ENCODE measurements at regions not wholly inside any gene's neighbourhood (a gene's known extent, or its start where the extent isn't known, plus 50 kb on each side); places are given as distances from the start of the nearest gene placed in this dataset.

- H3K27me3 ChIP-seq (ENCODE audit: control insufficient read depth, insufficient read depth, low read length) = no peaks in the 10 kb centered on the region
- no peak overlapping the region for H3K9ac ChIP-seq (ENCODE audit: low read length in 3 of 3)
- FAIRE-seq = no peak
- intact Hi-C loops (cut with DNase I) = no loop called here
- H3K9me3 ChIP-seq (ENCODE audit: control insufficient read depth in 2 of 3, insufficient read depth in 1 of 3, low read length in 3 of 3) = no peaks in the 10 kb centered on the region
- H3K4me3 ChIP-seq (ENCODE audit: low read length in 3 of 3) = no peak overlapping the region
- DNase-seq = no peak
- H3K27ac ChIP-seq (ENCODE audit: low read depth in 2 of 2, low read length in 2 of 2) = no peak overlapping the region
- no peaks in the 10 kb centered on the region for H3K4me1 ChIP-seq (ENCODE audit: control insufficient read depth in 2 of 3, insufficient read depth in 2 of 3, low read depth in 1 of 3, low read length in 3 of 3)
- TF ChIP-seq, protein P1, sequence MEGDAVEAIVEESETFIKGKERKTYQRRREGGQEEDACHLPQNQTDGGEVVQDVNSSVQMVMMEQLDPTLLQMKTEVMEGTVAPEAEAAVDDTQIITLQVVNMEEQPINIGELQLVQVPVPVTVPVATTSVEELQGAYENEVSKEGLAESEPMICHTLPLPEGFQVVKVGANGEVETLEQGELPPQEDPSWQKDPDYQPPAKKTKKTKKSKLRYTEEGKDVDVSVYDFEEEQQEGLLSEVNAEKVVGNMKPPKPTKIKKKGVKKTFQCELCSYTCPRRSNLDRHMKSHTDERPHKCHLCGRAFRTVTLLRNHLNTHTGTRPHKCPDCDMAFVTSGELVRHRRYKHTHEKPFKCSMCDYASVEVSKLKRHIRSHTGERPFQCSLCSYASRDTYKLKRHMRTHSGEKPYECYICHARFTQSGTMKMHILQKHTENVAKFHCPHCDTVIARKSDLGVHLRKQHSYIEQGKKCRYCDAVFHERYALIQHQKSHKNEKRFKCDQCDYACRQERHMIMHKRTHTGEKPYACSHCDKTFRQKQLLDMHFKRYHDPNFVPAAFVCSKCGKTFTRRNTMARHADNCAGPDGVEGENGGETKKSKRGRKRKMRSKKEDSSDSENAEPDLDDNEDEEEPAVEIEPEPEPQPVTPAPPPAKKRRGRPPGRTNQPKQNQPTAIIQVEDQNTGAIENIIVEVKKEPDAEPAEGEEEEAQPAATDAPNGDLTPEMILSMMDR (IDR thresholded peaks at IDR 0.05; ENCODE audit: borderline replicate concordance, extremely low read depth, insufficient read depth) = no peak
- H3K36me3 ChIP-seq (ENCODE audit: control insufficient read depth in 2 of 3, insufficient read depth in 3 of 3, low read length in 3 of 3) = peaks cover 0 to 2% (median 0%) of the 10 kb centered on the region in 3 donors
Measured at GRCh38 chr21:29436650-29437049, 137.9 kb downstream of the BACH1 start.

DNA sequence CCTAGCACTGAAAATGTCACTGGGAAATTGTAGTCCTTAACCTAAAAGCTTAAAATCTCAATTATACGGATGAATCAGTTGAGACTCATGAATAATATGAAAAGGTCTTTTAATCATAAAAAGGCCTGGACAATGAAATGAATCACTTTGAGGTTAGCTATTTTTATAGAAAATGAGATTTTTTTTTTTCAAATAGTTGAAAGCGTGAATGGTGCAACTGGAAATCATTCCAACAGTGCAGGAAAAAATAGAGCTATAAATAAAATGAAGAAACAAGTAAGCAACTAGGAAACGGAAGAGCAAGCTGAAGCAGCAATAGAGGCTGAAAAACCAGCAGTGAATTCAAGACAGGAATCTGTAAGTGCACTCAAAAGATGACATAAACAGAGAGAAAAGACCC, 142.9 kb downstream of the BACH1 start:
- H3K4me1 ChIP-seq (ENCODE audit: control insufficient read depth in 2 of 3, insufficient read depth in 2 of 3, low read depth in 1 of 3, low read length in 3 of 3) = no peaks in the 10 kb centered on the region
- intact Hi-C loops (cut with DNase I) = no loop called here
- H3K9me3 ChIP-seq (ENCODE audit: control insufficient read depth in 2 of 3, insufficient read depth in 1 of 3, low read length in 3 of 3) = no peaks in the 10 kb centered on the region
- no peak for DNase-seq
- no peak for FAIRE-seq
- no peaks in the 10 kb centered on the region for H3K27me3 ChIP-seq (ENCODE audit: control insufficient read depth, insufficient read depth, low read length)
- TF ChIP-seq, protein P1 (IDR thresholded peaks at IDR 0.05; ENCODE audit: borderline replicate concordance, extremely low read depth, insufficient read depth) = no peak
- no peak overlapping the region for H3K9ac ChIP-seq (ENCODE audit: low read length in 3 of 3)
- no peak overlapping the region for H3K4me3 ChIP-seq (ENCODE audit: low read length in 3 of 3)
- H3K36me3 ChIP-seq (ENCODE audit: control insufficient read depth in 2 of 3, insufficient read depth in 3 of 3, low read length in 3 of 3) = no peaks in the 10 kb centered on the region
- no peak overlapping the region for H3K27ac ChIP-seq (ENCODE audit: low read depth in 2 of 2, low read length in 2 of 2)

DNA sequence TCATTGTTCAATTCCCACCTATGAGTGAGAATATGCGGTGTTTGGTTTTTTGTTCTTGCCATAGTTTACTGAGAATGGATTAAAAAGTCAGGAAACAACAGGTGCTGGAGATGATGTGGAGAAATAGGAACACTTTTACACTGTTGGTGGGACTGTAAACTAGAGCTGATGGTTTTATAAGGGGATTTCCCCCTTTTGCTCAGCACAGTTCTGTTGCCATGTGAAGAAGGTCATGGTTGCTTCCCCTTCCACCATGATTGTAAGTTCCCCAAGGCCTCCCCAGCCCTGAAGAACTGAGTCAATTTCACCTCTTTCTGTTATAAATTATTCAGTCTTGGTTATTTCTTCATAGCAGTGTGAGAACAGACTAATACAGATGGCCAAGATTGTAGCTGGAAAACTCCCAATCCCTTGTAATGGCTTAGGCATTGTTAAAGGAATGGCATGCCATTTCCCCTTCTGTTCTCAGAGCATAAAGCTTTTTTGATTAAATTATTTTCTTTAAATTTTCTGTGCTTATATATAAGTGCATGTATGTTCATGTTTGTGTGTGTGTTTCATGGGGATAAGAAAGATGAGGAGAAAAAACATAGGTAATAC, 144.8 kb downstream of the BACH1 start:
- intact Hi-C loops (cut with DNase I) = no loop called here
- no peak for DNase-seq
- no peak for FAIRE-seq

More for the DNA sequence above, 144.8 kb downstream of the BACH1 start:
- TF ChIP-seq, protein P1 (IDR thresholded peaks at IDR 0.05; ENCODE audit: borderline replicate concordance, extremely low read depth, insufficient read depth) = no peak
- H3K9ac ChIP-seq (ENCODE audit: low read length in 3 of 3) = no peak overlapping the region
- no peaks in the 10 kb centered on the region for H3K4me1 ChIP-seq (ENCODE audit: control insufficient read depth in 2 of 3, insufficient read depth in 2 of 3, low read depth in 1 of 3, low read length in 3 of 3)
- no peaks in the 10 kb centered on the region for H3K36me3 ChIP-seq (ENCODE audit: control insufficient read depth in 2 of 3, insufficient read depth in 3 of 3, low read length in 3 of 3)
- no peaks in the 10 kb centered on the region for H3K27me3 ChIP-seq (ENCODE audit: control insufficient read depth, insufficient read depth, low read length)
- no peaks in the 10 kb centered on the region for H3K9me3 ChIP-seq (ENCODE audit: control insufficient read depth in 2 of 3, insufficient read depth in 1 of 3, low read length in 3 of 3)
- H3K27ac ChIP-seq (ENCODE audit: low read depth in 2 of 2, low read length in 2 of 2) = no peak overlapping the region
- H3K4me3 ChIP-seq (ENCODE audit: low read length in 3 of 3) = no peak overlapping the region
